GM06990 (cell line): ENCODE measurements at regions not wholly inside any gene's neighbourhood (a gene's known extent, or its start where the extent isn't known, plus 50 kb on each side); places are given as distances from the start of the nearest gene placed in this dataset.

Experiments used
- DNase-seq: peaks from one replicate; pipeline ENCODE4 v3.0.0-alpha.2; 2011; ENCODE audit not compliant: insufficient read length; ENCODE audit errors: extremely low read depth
- H3K27me3 ChIP-seq: replicated peaks from 2 replicates; pipeline ENCODE4 v1.6.0; 2011; ENCODE audit warnings: low read length; ENCODE audit not compliant: control insufficient read depth, insufficient read depth
- H3K36me3 ChIP-seq: 2 replicates; pipeline ENCODE4 v1.5.1; 2011; ENCODE audit warnings: low read length; ENCODE audit not compliant: control insufficient read depth, insufficient read depth
- H3K4me3 ChIP-seq: replicated peaks from 2 replicates; pipeline ENCODE4 v1.5.1; 2011; ENCODE audit warnings: low read depth, mild to moderate bottlenecking, control low read depth, low read length
- TF ChIP-seq, protein P1 (sequence below): IDR thresholded peaks from 2 replicates; pipeline ENCODE4 v1.5.1; 2011; ENCODE audit warnings: low read length, control low read depth, mild to moderate bottlenecking, inconsistent platforms; ENCODE audit not compliant: insufficient read depth, poor library complexity, severe bottlenecking

DNA sequence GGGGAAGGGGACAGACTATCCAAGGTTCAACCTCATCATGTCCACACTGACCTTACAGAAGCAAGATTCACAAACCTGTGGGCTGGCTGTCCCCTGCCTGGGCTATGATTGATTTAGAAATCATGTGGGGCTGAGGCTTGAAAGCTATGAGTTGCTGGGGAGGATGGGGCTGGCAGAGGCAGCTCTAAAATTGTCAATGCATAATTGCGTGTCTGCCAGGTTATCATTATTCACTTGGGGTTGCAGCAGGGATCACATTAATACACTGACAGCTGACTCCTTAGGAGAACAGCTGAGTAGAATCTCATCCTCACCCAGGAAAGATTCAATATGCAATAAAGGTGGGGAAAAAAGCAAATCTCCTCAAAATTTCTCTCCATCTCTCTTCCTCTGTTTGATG is 866.3 kb downstream of the CCSER2 start:
- H3K27me3 ChIP-seq, result no peaks in the 10 kb centered on the region
- DNase-seq, result no peak
- no peaks in the 10 kb centered on the region for H3K36me3 ChIP-seq
- H3K4me3 ChIP-seq, result no peak overlapping the region
- TF ChIP-seq, protein P1, sequence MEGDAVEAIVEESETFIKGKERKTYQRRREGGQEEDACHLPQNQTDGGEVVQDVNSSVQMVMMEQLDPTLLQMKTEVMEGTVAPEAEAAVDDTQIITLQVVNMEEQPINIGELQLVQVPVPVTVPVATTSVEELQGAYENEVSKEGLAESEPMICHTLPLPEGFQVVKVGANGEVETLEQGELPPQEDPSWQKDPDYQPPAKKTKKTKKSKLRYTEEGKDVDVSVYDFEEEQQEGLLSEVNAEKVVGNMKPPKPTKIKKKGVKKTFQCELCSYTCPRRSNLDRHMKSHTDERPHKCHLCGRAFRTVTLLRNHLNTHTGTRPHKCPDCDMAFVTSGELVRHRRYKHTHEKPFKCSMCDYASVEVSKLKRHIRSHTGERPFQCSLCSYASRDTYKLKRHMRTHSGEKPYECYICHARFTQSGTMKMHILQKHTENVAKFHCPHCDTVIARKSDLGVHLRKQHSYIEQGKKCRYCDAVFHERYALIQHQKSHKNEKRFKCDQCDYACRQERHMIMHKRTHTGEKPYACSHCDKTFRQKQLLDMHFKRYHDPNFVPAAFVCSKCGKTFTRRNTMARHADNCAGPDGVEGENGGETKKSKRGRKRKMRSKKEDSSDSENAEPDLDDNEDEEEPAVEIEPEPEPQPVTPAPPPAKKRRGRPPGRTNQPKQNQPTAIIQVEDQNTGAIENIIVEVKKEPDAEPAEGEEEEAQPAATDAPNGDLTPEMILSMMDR, result no peak

DNA sequence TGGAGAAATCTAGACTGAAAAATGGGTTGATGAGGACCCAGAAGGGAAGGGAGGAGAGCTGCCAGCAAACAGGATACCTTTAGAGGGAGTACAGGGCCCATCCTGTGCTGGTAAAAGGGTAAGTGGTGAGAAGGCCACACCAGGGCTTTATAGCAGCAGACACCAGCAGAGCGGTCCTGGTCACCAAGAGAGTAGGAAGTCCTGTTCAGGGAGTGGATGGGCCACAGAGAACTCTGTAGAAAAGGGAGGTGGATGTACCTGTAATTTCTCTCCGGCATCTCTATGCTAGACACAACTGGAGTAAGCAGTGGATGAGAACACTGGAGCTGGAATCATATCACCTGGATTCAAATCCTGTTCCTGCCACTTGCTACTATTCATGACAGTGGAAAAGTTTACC is 867.2 kb downstream of the CCSER2 start:
- no peaks in the 10 kb centered on the region; the same call in 1 of the 2 replicates for H3K27me3 ChIP-seq
- TF ChIP-seq, protein P1, result no peak
- no peak overlapping the region for H3K4me3 ChIP-seq
- DNase-seq, result no peak
- H3K36me3 ChIP-seq, result no peaks in the 10 kb centered on the region

DNA sequence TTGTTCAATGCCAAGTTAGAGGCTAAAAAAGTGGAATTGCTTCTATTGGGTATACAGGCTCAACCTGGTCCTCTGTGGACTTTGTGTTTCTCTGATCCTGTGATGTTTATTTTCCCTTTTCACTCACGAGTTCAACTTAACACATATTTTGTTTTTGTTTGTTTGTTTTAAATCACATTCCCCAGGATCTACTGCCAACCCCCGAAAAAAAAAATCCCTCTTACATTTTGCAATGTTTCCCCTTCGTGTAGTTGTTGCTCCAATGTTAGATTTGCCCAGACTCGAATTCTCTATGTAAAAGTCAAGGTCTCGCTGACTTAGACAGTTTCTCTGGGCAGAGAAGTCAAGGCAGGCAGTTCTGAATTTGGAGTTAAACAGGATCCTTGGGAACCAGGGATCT is 876.4 kb downstream of the CCSER2 start:
- Histone ChIP-seq H3K36me3 (no peaks in the 10 kb centered on the region), H3K27me3 (no peaks in the 10 kb centered on the region; the same call in 1 of the 2 replicates), H3K4me3 (no peak overlapping the region)
- no peak for DNase-seq
- TF ChIP-seq, protein P1, result no peak

DNA sequence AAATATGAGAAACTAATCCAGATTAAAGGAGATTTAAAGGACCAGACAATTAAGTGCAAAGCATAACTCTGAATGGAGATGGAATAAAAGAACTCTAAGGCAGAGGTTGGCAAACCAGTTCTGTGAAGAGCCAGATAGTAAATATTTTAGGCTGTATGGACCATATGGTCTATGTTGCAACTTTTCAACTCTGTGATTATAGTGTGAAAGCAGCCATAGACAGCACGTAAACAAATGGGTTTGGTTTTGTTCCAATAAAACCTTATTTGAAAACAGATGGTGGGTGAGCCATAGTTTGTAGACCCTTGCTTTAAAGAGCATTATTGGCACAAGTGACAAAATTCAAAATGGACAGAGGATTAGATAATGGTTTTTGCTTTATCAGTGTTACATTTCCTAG is 884.1 kb downstream of the CCSER2 start:
- no peaks in the 10 kb centered on the region for H3K36me3 ChIP-seq
- DNase-seq, result no peak
- TF ChIP-seq, protein P1, result no peak

DNA sequence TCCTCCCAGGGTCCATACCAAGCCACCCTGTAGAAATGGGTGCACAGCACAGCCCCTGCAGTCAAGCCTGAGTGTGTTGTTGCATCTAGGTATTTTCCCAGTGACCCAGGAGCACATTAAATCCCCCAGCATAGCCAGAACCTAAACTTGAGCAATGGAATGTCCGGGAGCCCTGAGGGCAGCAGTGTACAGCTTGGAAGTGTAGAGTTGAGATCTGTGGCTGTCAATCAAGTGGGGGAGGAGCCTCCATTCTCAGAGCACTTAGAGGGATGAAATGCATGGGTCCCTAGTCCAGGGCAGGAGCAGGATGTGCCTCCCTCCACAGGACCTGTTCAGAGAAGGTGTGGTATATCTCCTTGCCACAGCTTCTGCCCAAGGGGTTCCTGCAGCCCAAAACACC is 885.1 kb downstream of the CCSER2 start:
- TF ChIP-seq, protein P1, result no peak
- H3K27me3 ChIP-seq, result no peaks in the 10 kb centered on the region
- H3K4me3 ChIP-seq, result no peak overlapping the region
- DNase-seq, result no peak
- H3K36me3 ChIP-seq, result no peaks in the 10 kb centered on the region

More for the DNA sequence above, 884.1 kb downstream of the CCSER2 start:
- H3K4me3 ChIP-seq, result no peak overlapping the region
- H3K27me3 ChIP-seq, result no peaks in the 10 kb centered on the region

DNA sequence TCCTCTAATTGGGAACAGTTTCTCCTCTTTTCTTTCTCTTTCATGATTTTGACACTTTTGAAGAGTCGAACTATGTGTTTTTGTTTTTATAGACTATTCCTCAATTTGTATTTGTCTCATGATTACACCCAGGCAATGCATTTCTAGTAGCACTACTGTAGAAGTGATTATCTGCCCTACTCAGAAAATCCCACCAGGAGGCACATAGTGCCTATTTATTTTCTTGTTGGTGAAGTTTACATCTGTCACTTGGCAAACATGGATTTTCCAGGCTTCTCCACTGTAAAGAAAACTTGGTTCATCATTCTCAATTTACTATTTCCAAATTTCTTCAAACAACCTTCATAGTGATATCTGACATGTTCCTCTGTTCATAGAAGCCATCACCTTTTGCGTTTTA is 893.9 kb downstream of the CCSER2 start:
- no peak for DNase-seq

More for the DNA sequence above, 893.9 kb downstream of the CCSER2 start:
- Histone ChIP-seq H3K4me3 (no peak overlapping the region), H3K36me3 (no peaks in the 10 kb centered on the region), H3K27me3 (peaks cover 3% of the 10 kb centered on the region; the same call in 1 of the 2 replicates)
- TF ChIP-seq, protein P1, result no peak
